ENCODE measurements at regions not wholly inside any gene's neighbourhood (a gene's known extent, or its start where the extent isn't known, plus 50 kb on each side); places are given as distances from the start of the nearest gene placed in this dataset.

GRCh38 chr2:217655651-217656050 is 347.1 kb downstream of the TNS1 start:
- DNase-seq (ENCODE audit: low spot score) = no peak

DNA sequence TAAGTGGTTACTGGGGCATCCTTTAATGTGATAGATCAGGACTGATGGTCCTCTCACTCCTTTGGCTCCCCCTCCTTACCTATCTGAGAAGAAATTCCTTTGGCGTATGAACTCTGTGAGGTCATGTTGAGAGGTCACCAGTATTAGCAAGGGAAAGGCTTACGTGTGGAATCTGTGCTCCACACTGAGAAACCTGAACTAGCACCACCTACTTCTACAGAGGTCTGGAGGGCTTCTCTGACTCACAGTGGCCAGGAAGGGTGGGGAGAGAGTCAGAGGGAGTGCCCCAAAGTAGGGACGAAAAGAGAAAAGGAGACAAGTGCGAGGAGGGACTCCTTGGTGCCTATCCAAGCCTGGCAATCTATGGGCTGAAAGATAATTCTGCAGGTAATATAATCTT is 348.6 kb downstream of the TNS1 start:
- no peak for DNase-seq (ENCODE audit: low spot score)

- DNase-seq (ENCODE audit: low spot score) = peak; percentile 13
Observed at GRCh38 chr2:217652761-217653639, 349.8 kb downstream of the TNS1 start.

GRCh38 chr2:217650716-217651360 is 352.0 kb downstream of the TNS1 start:
- DNase-seq (ENCODE audit: low spot score) = peak; percentile 84

- DNase-seq (ENCODE audit: low spot score) = peak; percentile 46
Observed at GRCh38 chr2:217650229-217650628, 352.6 kb downstream of the TNS1 start.

DNA sequence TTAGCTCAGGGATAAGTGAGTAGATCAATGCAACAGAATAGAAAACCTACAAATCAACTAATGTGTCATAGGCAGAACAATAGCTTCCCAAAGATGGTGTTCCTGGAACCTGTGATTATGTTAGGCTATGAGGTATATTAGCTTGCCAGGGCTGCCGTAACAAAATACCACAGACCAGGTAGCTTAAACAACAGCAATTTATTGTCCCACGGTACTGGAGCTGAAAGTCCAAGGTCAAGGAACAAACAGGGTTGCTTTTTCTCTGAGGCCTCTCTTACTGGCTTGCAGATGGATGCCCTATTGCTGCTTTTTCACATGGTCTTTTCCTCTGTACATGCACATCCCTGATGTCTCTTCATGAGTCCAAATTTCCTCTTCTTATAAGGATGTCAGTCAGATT is 354.9 kb downstream of the TNS1 start:
- DNase-seq (ENCODE audit: low spot score) = no peak

- no peak for DNase-seq (ENCODE audit: low spot score)
Observed at GRCh38 chr2:217647226-217647625, 355.6 kb downstream of the TNS1 start.

GRCh38 chr2:217645896-217646295 is 356.9 kb downstream of the TNS1 start:
- no peak for DNase-seq (ENCODE audit: low spot score)

DNA sequence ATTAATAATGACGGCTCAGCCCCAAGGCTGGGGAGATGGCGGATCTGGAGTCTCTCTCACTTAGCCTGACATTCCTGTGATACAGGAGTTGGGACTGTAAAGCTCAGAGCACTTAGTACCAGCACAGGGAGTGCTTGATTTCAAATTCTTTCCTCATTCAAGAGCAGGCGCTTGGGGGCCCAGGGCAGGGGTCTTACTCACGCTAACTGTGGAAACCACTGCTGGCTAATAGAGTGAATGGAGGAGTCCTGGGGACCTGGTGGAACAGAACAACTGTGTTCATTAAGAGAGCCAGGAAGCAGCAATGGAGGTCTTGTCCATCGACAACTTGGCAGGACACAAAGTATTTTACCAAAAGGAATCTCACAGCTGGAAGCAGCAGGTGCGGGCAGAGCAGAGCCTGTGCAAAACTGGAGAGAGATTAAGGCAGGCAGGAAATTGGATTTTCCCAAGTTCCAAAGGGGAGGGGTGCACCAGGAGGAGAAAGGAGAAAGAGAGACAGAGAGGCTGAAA is 358.9 kb downstream of the TNS1 start:
- no peak for DNase-seq (ENCODE audit: low spot score)

DNA sequence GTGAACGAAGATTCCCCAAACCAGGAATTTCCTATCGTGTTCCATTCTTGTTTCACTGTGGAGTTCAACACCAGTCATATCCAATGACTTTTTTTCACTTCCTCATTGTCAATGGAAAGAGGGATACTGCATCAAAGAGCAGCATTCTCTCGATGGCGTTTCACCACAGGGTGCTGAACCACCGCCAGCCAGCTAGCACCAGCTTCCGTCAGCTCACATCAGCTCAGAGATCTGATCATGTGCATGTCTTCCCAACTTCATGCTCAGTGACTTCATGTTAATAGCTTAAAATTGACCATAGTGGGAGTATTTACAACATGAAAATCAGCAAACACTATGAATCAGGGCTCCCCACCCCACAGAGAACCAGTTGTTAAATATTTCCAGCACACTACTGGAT is 359.9 kb downstream of the TNS1 start:
- DNase-seq (ENCODE audit: low spot score) = no peak

- no peak for DNase-seq (ENCODE audit: low spot score)
Observed at GRCh38 chr2:217641960-217642359, 360.8 kb downstream of the TNS1 start.

DNA sequence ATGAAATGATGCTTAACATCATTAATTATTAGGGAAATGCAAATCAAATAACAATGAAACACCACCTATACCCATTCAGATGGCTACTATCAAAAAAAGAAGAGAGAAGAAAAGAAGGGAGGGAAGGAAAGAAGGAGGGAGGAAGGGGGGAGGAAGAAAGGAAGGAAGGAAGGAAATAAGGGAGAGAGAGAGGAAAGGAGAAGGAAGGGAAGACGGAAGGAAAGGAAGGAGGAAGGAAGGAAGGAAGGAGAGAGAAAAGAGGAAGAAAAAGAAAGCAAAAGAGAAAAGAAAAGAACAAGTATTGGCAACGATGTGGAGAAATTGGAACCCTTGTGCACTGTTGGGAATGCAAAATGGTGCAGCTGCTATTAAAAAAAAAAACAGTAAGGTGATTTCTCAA is 363.3 kb downstream of the TNS1 start:
- no peak for DNase-seq (ENCODE audit: low spot score)

DNA sequence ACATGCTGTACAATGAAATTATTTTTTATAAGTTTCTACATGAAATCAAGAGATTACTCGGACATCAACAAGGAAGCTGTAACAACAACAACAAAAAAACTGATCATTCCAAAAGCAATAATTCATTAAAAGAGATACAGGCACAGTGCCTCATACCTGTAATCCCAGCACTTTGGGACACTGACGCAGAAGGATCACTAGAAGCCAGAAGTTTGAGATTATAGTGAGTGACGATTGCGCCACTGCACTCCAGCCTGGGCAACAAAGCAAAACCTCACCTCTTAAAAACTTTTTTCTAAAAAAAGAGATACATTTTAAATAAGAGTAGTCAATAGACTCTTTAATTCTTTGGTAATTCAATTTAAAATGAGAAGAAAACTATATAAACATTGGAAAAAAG is 364.3 kb downstream of the TNS1 start:
- DNase-seq (ENCODE audit: low spot score) = no peak

DNA sequence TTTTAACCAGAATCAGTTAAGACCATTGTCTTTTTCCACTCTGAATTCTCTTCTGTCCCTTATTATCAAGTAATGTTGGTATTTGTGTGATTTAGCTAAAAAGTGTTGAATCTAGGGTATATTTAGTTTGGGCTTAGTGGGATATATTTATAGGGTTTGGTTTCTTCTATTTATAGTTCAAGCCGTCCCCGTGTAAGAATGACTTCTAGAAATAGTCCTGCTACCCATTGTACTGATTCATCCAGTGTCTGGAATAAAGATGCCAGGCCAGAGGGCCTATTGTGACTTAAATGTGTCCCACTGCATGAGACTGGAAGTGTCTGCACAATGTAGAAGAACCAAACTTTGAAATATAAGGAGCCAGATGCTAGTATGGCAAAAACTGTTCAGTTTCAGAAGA is 364.8 kb downstream of the TNS1 start:
- DNase-seq (ENCODE audit: low spot score) = no peak

DNA sequence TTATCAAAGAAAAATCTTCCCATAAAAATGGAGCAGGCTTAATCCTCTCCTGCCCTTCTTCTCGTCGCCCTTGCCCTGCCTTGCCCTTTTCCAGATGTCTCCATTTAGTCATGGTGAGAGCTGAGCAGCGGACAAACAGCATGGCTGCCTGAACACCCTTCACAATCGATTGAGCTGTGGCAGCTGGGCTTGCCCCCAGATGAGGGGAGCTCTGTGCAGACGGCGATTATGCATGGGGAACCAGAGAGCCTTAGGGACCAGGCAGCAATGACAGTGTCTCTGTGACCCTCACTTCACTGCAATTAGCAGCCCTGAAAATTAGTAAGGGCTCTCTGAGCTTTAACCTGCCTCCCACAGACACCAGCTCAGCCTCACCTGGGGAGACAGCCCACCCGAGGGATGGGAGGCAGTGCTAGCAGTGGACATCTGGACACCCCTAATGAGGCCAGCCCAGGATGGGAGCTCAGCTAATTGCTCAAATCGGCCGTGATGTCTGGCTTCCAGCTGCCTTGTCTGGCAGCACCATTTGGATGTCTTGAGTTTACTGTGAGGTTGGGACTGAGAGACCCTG is 365.7 kb downstream of the TNS1 start:
- no peak for DNase-seq (ENCODE audit: low spot score)

DNA sequence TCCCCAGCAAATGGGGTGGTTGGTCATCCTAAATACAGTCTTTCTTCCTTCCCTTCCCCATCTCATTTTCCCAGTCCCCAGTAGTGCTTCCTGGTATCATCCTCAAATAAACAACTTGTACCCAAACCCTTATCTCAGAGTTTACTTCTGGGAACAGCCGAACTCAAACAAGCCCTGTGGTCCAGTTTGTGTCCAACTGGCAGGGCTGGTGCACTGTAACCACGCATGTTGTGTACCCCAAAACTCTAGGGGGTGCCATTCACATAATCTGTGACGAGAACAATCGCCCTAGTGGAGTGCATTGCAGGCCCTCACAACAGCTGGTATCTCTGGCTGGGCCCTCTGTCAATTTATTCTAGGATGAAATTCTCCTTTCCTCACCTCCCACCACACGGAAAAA is 366.2 kb downstream of the TNS1 start:
- no peak for DNase-seq (ENCODE audit: low spot score)

GRCh38 chr2:217634871-217635270 is 367.9 kb downstream of the TNS1 start:
- no peak for DNase-seq (ENCODE audit: low spot score)

DNA sequence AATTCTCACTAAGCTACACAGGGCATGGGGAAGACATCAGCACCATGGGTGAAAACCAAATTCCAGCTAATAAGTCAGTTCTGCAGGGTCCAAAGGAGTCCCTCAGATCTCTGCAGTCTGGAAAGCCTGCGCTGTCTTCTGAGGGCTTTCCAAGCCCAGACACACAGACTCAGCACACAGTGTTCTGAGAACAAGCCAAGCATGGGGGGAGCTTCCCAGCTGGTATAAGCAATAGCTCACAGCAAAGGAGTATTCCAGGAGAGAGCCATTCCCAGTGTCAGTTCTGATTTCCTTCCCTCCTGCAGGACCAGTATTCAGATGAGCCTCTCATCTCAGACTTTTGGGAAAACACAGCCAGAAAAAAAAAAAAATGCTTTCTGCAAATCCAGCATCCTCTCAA is 370.8 kb downstream of the TNS1 start:
- DNase-seq (ENCODE audit: low spot score) = no peak

DNA sequence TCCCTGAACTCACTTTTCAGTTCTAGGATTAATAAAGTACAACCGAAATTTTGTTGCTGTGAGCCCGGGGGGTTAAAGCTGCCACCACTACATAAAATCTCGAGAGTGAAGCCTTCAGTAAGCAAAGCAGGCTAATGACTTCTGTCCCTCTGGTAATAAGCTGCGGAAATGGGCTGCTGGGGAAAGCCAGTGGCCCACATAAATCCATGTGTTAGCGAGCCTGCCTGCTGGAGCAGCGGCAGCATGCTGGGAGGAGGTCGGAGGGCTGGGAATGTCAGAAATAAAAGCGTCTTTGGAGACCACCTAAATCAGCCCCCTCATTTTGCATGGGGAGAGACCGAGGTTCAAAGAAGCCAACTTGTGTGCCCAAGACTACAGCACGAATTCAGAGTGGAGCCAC is 371.7 kb downstream of the TNS1 start:
- no peak for DNase-seq (ENCODE audit: low spot score)

GRCh38 chr2:217629347-217629746 is 373.4 kb downstream of the TNS1 start:
- DNase-seq (ENCODE audit: low spot score) = no peak

- no peak for DNase-seq (ENCODE audit: low spot score)
Observed at GRCh38 chr2:217628061-217628460, 374.7 kb downstream of the TNS1 start.

DNA sequence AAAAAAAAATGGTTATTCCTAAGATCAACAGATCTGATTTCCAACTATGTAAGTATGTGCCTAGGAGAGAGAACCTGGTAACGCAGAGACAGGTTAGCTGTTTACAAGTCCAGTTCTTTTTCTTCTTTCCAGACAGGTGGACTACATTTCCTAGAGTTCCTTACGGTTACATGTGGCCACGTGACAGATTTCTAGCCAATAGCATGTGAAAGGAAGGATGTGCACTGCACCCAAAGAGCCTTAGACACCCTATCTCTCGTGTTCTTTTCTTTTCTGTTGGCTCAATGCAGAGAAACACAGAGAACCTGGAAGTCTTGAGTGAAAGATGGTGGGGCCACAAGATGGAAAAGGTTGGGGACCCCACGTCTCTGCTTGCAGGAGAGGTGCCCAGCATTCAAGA is 375.9 kb downstream of the TNS1 start:
- no peak for DNase-seq (ENCODE audit: low spot score)

DNA sequence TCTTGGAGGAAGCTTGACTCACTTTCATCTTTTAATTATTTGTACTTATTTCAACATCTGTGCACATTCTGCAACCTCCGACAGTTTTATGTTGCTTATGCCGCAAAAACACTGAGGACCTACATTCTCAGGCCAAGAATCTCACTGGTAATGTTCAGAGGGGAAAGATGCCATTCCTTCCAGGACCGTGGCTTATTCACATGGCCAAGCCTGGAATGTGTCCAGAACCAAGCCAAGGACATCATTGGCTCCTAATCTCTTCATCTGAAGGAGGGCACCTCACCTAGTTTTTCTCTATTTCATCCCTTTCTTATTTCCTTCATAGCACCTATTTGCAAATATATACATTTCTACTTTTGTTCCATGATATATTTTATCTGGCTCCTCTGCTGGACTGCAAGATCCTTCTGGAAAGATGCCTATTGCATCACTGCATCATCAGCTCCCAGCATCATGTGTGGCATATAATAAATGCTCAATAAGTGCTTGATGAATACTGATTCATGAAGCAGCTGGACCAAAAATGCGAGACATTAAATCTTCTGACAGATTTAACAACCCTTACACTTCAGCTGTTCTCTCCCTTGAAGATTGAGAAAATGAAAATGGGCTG is 377.1 kb downstream of the TNS1 start:
- DNase-seq (ENCODE audit: low spot score) = no peak

Measured in iPS-NIHi11 (cell line).